Heart left ventricle (tissue), 13 donors: ENCODE measurements at regions not wholly inside any gene's neighbourhood (a gene's known extent, or its start where the extent isn't known, plus 50 kb on each side); places are given as distances from the start of the nearest gene placed in this dataset.

Experiments
- CTCF ChIP-seq, 12 donors: fragments of 200-600 bp; sonication (generic) in 4 of 12; IDR thresholded peaks; one replicate each; pipeline versions ENCODE4 v1.5.0 to v1.8.0; 2018 to 2022; ENCODE audit warnings: antibody characterized with exemption in 12 of 12, mild to moderate bottlenecking in 5 of 12
- POLR2A ChIP-seq, 2 donors: fragments of 450-650 bp; IDR thresholded peaks; one replicate each; pipeline ENCODE4 v1.6.1; 2017; ENCODE audit warnings: antibody characterized with exemption in 2 of 2, mild to moderate bottlenecking in 2 of 2, moderate library complexity in 2 of 2
- donor health status: ischemic (EF 13 %, LVEDD 7.1; RV severe dilation, severe dysfunction).
- donor health status: DM: no; HTN: yes; CAD: no.
- donor health status: DM: no; HTN: no; CAD: no.
- donor health status: ischemic (EF 25% LVEDD 6.9; RV normal size, moderate dysfunction).
- donor health status: ischemic (EF 25% LVEDD 5.7; RV mildly dilated, moderate dysfunction).
- donor health status: ischemic (EF 35%, LVEDD 5.7; RV mildly dilated, moderate dysfunction).
- donor health status: nonischemic (EF 11% LVEDD 7.7; RV severe dilation, severe dysfunction).
- donor health status: DM: yes; HTN: yes; CAD: no.
- donor health status: PGD.
- donor health status: ischemic (EF 29% LVEDD 5.4; RV normal size, mild dysfunction).
- donor health status: nonischemic (EF 23%, LVEDD 6.1; RV moderate dilation, normal function).

GRCh38 chr6:54009052-54009654 lies 102.1 kb upstream of the MLIP start:
- no peak for TF ChIP-seq CTCF (IDR thresholded peaks at IDR 0.05)
- no peak for TF ChIP-seq POLR2A (IDR thresholded peaks at IDR 0.05)
